Activated T-helper 1 cell treated with anti-CD3 and anti-CD28 coated beads, Interleukin-12 subunit alpha, Interleukin-12 subunit beta, Interleukin-2, Interleukin-4 antibody, amounts not matched to agents 30 ng/mL and 10 ng/mL and 1 ng/mL, durations not matched to agents 14 hours and 24 hours and 36 hours (primary cell): ENCODE measurements at regions not wholly inside any gene's neighbourhood (a gene's known extent, or its start where the extent isn't known, plus 50 kb on each side); places are given as distances from the start of the nearest gene placed in this dataset.

Experiments used
- DNase-seq: peaks from one replicate; pipeline ENCODE4 v3.0.0; 2021; ENCODE audit warnings: low spot score
- H3K27ac Mint-ChIP-seq: one replicate; pipeline ENCODE4 v1.8.0; 2021; ENCODE audit warnings: mild to moderate bottlenecking, mixed read lengths
- H3K27me3 Mint-ChIP-seq: one replicate; pipeline ENCODE4 v1.8.0; 2022; ENCODE audit warnings: mild to moderate bottlenecking, moderate library complexity, mixed read lengths; ENCODE audit not compliant: insufficient read depth
- H3K36me3 Mint-ChIP-seq: one replicate; pipeline ENCODE4 v1.8.0; 2021; ENCODE audit warnings: low read depth, mixed read lengths
- H3K4me1 Mint-ChIP-seq: one replicate; pipeline ENCODE4 v1.8.0; 2021; ENCODE audit warnings: low read depth, mixed read lengths
- H3K4me3 Mint-ChIP-seq: one replicate; pipeline ENCODE4 v1.8.0; 2021; ENCODE audit warnings: mild to moderate bottlenecking, moderate library complexity, mixed read lengths
- H3K9me3 Mint-ChIP-seq: one replicate; pipeline ENCODE4 v1.8.0; 2021; ENCODE audit warnings: mixed read lengths
- intact Hi-C: fragments of 100-400 bp; cut with micrococcal nuclease; formaldehyde crosslinking; loops from one replicate; pipeline ENCODE4 v1.15.1; 2024

DNA sequence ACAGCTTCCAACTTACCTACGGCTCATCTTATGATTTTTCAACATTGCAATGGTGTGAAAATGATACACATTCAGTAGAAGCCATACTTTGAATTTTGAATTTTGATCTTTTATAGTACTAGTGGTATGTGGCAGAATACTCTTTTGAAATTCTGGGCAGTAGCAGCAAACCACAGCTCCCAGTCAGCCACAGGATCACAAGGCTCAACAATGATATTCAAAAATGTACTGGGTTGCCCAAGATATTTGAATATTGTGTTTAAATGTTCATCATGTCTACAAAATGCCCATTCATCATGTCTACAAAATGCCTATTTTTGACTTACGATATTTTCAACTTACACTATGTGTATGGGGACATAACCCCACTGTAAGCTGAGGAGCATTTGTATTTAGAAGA lies 81.3 kb upstream of the PRR16 start:
- DNase-seq, result no peak
- H3K4me3 Mint-ChIP-seq, result no peak overlapping the region
- no peaks in the 10 kb centered on the region for H3K36me3 Mint-ChIP-seq
- peaks cover 8% of the 10 kb centered on the region for H3K4me1 Mint-ChIP-seq
- H3K9me3 Mint-ChIP-seq, result peaks cover 11% of the 10 kb centered on the region
- no peak overlapping the region for H3K27ac Mint-ChIP-seq
- H3K27me3 Mint-ChIP-seq, result no peaks in the 10 kb centered on the region
- intact Hi-C loops, result no loop called here

DNA sequence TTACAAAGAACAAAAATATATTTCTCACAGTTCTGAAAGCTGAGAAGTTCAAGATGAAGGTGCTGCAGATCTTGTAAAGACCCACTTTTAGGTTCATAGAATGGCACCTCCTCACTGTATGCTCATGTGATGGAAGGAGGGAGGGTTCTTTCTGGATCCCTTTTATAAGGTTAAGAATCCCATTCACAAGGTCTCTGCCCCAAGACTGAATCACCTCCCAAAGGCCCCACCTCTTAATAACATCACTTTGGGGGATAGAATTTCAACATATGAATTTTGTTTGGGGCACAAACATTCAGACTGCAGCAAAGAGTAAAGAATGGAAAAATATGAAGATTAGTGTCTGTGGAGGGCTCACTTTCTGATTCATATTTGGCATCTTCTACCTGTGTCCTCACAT lies 77.1 kb upstream of the PRR16 start:
- H3K27me3 Mint-ChIP-seq, result no peaks in the 10 kb centered on the region
- no peak for DNase-seq
- H3K36me3 Mint-ChIP-seq, result no peaks in the 10 kb centered on the region
- intact Hi-C loops, result no loop called here
- H3K4me1 Mint-ChIP-seq, result peaks cover 19% of the 10 kb centered on the region
- no peak overlapping the region for H3K4me3 Mint-ChIP-seq
- no peak overlapping the region for H3K27ac Mint-ChIP-seq
- H3K9me3 Mint-ChIP-seq, result no peaks in the 10 kb centered on the region

DNA sequence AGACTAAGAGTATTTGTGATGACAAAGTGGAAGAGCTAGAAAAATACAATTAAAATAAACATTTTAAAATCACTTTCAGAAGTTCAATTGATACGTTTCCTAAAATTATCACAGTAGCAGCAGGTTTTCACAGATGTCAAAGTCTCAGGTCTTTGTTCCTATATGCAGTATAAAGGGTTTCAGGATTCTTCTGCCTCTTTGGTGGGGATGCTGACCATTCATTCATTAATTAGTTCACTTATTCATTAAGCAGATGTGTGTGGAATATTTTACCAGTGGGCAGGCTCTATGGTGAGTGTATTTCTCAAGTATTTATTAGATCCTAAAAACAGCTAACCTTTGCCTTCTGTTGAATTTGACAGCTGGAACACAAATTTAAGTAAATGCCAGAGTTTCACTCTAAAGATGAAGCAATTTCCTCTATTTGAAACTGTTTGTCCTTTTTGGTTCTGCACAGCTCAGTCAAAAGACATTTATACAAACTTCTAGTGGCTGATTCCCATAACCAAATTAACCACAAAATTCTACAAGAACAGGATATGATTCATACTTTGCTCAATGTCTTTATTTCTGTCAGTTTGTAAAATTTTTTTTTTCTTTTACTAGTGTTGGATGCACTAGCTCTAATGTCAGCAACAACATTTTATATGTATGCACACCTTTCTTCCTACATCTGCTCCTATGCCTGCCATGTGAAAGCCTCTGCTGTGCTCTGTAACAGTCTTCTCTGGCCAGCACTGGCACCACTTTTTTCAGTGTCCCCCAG lies 75.9 kb upstream of the PRR16 start:
- Mint-ChIP-seq H3K27ac (no peak overlapping the region), H3K4me3 (peak overlapping the region; percentile 4), H3K4me1 (peaks cover 19% of the 10 kb centered on the region), H3K27me3 (no peaks in the 10 kb centered on the region), H3K9me3 (no peaks in the 10 kb centered on the region), H3K36me3 (no peaks in the 10 kb centered on the region)
- intact Hi-C loops, result no loop called here
- DNase-seq, result no peak

DNA sequence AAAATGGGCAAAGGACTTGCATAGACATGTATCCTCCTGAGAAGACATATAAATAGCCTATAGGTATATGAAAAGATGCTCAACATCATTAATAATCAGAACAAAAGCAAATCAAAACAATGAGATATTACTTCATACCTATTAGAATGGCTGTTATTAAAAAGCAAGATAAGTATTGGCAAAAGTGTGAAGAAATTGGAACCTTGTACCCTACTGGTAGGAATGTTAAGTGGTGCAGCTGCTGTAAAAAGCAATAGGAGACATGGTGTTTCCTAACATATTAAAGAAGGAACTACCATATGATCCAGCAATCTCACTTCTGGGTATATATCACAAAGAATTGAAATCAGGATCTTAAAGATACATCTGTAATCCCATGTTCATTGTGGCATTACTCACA lies 69.8 kb upstream of the PRR16 start:
- DNase-seq, result no peak
- intact Hi-C loops, result no loop called here
- peaks cover 4% of the 10 kb centered on the region for H3K9me3 Mint-ChIP-seq
- no peak overlapping the region for H3K4me3 Mint-ChIP-seq
- H3K4me1 Mint-ChIP-seq, result no peaks in the 10 kb centered on the region
- no peaks in the 10 kb centered on the region for H3K36me3 Mint-ChIP-seq
- H3K27me3 Mint-ChIP-seq, result no peaks in the 10 kb centered on the region
- no peak overlapping the region for H3K27ac Mint-ChIP-seq

DNA sequence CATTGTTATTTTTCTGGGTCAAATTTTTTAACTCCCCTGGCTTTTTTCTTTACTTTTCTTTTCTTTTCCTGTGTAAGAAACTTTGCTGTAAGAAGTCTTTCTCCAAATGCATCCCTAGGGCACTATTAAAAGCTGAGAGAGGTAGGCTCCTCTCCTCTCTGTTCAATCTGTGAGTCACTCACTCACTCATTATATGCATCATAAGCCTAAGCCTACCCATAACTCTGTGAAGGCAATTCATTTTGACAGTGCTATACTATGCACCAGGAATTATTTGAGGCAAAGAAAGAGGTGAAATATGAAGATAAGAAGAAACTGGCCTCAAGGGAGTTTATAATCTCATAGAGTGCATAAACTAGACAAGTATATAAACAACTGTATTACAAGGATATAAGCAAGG lies 67.9 kb upstream of the PRR16 start:
- H3K27ac Mint-ChIP-seq, result no peak overlapping the region
- H3K9me3 Mint-ChIP-seq, result peaks cover 7% of the 10 kb centered on the region
- no peak for DNase-seq
- intact Hi-C loops, result no loop called here
- H3K36me3 Mint-ChIP-seq, result no peaks in the 10 kb centered on the region
- H3K4me3 Mint-ChIP-seq, result no peak overlapping the region
- H3K27me3 Mint-ChIP-seq, result no peaks in the 10 kb centered on the region
- H3K4me1 Mint-ChIP-seq, result no peaks in the 10 kb centered on the region

DNA sequence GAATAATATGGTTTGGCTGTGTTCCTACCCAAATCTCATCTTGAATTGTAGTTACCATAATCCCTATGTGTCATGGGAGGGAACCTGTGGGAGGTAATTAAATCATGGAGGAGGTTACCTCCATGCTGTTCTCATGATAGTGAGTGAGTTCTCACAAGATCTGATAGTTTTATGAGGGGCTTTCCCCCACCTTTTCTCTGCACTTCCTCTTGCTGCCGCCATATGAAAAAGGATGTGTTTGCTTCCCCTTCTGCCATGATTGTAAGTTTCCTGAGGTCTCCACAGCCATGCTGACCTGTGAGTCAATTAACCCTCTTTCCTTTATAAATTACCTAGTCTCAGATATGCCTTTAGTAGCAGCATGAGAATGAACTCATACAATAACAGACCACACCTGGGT lies 63.7 kb upstream of the PRR16 start:
- no peaks in the 10 kb centered on the region for H3K4me1 Mint-ChIP-seq
- H3K27me3 Mint-ChIP-seq, result no peaks in the 10 kb centered on the region
- no peak overlapping the region for H3K4me3 Mint-ChIP-seq
- DNase-seq, result no peak
- peaks cover 7% of the 10 kb centered on the region for H3K9me3 Mint-ChIP-seq
- no peaks in the 10 kb centered on the region for H3K36me3 Mint-ChIP-seq
- intact Hi-C loops, result no loop called here
- H3K27ac Mint-ChIP-seq, result no peak overlapping the region

DNA sequence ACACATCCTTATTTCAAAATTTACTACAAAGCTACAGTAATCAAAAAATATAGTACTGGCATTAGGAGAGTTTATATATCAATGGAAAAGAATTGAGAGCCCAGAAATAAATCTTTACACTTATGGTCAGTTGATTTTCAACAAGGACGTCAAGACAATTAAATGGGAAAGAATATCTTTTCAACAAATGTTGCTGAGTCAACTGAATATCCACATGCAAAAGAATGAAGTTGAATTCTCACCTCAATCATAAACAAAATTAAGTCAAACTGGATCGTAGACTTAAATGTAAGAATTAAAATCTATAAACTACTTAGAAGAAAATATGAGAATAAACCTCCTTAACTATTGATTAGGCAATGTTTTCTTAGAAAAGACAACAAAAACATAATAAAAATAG lies 61.5 kb upstream of the PRR16 start:
- intact Hi-C loops, result no loop called here
- H3K4me3 Mint-ChIP-seq, result no peak overlapping the region
- no peak overlapping the region for H3K27ac Mint-ChIP-seq
- no peaks in the 10 kb centered on the region for H3K4me1 Mint-ChIP-seq
- H3K9me3 Mint-ChIP-seq, result peaks cover 7% of the 10 kb centered on the region
- no peak for DNase-seq
- no peaks in the 10 kb centered on the region for H3K36me3 Mint-ChIP-seq
- H3K27me3 Mint-ChIP-seq, result no peaks in the 10 kb centered on the region

DNA sequence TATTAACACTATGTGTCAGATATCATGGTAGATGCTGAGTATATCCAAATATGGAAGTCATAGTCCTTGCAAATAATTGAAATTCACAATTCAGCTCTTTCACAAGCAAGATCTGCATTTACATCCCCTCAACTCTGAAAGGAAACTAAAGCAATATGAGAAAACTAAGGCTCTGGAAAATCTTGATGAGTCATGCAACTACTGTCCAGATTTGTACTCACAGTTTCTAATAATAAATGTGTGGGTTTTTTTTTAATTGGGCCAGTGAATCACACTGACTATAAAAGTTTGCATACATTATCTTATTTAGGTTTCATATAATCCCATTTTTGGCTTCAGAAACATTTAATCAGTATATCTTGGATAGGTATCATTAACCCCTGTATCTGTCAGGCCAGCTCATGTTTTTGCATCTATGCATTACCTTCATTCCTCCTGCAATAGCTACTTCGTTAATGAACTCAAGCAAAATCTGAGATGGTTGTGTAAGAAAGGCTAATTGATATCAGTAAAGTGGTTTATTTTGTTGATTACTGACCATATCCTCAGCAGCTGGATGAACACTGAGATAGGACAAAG lies 58.7 kb upstream of the PRR16 start:
- no peaks in the 10 kb centered on the region for H3K9me3 Mint-ChIP-seq
- no peaks in the 10 kb centered on the region for H3K4me1 Mint-ChIP-seq
- intact Hi-C loops, result no loop called here
- no peak overlapping the region for H3K27ac Mint-ChIP-seq
- DNase-seq, result no peak
- H3K36me3 Mint-ChIP-seq, result no peaks in the 10 kb centered on the region
- H3K27me3 Mint-ChIP-seq, result no peaks in the 10 kb centered on the region
- no peak overlapping the region for H3K4me3 Mint-ChIP-seq

DNA sequence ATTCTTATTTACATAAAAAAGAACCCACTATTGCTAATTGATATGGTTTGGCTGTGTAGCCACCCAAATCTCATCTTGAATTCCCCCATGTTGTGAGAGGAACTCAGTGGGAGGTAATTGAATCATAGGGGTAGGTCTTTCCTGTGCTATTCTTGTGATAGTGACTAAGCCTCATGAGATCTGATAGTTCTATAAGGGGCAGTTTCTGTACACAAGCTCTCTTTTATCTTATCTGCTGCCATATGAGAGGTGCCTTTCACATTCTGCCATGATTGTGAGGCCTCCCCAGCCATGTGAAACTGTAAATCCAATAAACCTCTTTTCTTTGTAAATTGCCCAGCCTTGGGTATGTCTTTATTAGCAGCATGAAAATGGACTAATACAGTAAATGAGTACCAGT lies 58.2 kb upstream of the PRR16 start:
- H3K4me3 Mint-ChIP-seq, result no peak overlapping the region
- H3K27ac Mint-ChIP-seq, result no peak overlapping the region
- H3K36me3 Mint-ChIP-seq, result no peaks in the 10 kb centered on the region
- H3K9me3 Mint-ChIP-seq, result no peaks in the 10 kb centered on the region
- DNase-seq, result no peak
- H3K4me1 Mint-ChIP-seq, result no peaks in the 10 kb centered on the region
- intact Hi-C loops, result no loop called here
- no peaks in the 10 kb centered on the region for H3K27me3 Mint-ChIP-seq

DNA sequence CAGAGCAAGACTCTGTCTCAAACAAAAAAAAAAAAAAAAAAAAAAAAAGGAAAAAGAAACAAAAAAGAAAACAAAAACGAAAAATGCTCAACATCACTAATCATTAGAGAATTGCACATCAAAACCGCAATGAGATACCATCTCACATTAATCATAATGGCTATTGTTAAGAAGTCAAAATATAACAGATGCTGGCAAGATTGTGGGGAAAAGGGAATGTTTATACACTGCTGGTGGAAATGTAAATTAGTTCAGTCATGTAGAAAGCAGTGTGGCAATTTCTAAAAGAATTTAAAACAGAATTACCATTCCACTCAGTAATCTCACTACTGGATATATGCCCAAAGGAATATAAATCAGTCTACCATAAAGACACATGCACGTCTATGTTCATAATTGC lies 50.4 kb upstream of the PRR16 start:
- no peaks in the 10 kb centered on the region for H3K9me3 Mint-ChIP-seq
- no peak overlapping the region for H3K4me3 Mint-ChIP-seq
- no peak for DNase-seq
- intact Hi-C loops, result no loop called here
- H3K27me3 Mint-ChIP-seq, result no peaks in the 10 kb centered on the region
- no peaks in the 10 kb centered on the region for H3K4me1 Mint-ChIP-seq
- H3K27ac Mint-ChIP-seq, result no peak overlapping the region
- H3K36me3 Mint-ChIP-seq, result no peaks in the 10 kb centered on the region
